ENCODE measurements at regions not wholly inside any gene's neighbourhood (a gene's known extent, or its start where the extent isn't known, plus 50 kb on each side); places are given as distances from the start of the nearest gene placed in this dataset.
"Not testable (repeated sequence)": the region's sequence is repeated elsewhere in the genome, so short reads cannot be mapped to it uniquely, and the experiment has no call there.

DNA sequence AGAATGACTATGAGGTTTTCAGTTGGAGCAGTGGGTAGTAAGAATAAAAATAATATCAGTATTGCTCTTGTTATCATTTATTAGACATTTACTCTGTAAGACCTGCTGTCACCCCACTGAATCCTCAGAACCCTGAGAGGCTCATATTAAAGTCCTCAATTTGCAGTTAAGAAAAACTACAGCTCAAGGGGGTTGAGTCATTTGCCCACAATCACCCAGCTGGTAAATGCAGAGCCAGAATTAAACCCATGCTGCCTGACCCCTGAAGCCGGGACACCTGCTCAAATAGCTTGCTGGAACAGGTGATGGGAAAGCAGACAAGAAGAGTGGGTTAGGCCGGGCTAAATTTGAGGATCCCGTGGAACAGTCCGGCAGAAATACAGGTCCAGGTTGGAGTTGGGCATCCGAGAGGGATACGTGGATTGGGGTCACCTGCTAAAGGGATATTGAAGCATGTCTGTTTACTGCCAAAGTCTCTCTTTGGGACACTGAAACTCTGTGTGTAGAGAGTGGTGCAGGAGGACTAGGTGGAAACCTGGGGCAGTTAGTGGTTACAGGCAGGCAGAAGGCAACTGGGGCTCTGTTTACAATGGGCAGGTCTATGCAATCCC is 344.1 kb downstream of the CDC5L start:
- no peak for FAIRE-seq
- DNase-seq (ENCODE audit: low spot score in 2 of 2): no peak

- DNase-seq (ENCODE audit: low spot score in 2 of 2): no peak
- FAIRE-seq: no peak
Observed at GRCh38 chr6:44732243-44732642, 344.7 kb downstream of the CDC5L start.

DNA sequence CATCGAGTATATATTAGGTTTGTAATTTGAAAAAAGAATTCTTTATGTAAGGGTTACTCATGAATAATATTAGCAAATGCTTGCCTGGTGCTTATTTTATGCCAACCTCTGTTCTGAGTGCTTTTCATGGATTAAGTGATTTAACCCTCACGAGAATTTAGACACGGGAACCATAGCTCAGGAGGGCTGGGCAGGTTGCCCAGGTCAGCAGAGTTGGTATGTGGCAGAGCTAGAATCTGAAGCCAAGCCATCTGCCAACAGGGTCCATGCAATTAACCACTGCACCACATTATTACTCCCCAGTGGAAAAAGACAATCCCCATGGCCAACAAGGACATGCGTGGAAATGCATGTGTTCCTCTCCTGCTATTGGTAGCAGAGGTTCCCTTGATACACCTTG is 345.6 kb downstream of the CDC5L start:
- DNase-seq (ENCODE audit: low spot score in 2 of 2) (no peak), FAIRE-seq (no peak)

- DNase-seq (ENCODE audit: low spot score in 2 of 2) (no peak), FAIRE-seq (no peak)
Observed at GRCh38 chr6:44733868-44734267, 346.4 kb downstream of the CDC5L start.

DNA sequence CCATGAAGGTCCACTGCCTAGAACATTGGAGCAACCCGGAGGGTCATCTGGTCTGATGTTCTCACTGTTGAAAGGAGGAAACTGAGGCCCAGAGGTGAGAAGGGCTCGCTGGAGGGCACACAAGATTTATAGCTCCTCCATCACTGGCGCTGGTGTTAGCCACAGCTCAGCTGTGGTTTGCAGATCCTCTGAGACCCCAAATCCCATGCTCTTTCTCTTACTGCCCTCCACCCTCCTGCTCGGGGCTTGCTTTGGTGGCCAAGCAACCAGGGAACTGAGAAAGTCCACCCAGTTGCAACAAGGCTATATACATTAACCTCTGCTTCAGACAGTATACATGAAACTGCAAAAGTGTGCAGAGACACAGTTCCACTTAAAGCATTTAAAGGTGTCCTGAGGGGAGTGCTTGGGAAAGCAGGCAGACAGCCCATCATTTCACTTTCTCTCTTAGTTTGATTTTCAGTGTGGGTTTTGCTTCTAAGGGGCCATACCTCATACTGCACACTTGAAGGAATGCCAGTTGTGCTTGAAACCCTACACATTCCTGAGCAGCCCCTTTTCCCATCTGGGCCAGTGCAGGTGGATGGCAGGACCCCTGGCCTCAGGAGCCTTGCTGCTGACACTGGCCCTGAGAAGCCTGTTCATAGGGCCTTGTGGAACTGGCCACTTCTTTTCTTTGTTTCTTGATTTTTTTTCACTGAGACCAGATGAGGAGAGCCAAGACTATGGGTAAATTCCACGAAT is 347.6 kb downstream of the CDC5L start:
- no peak for DNase-seq (ENCODE audit: low spot score in 2 of 2)
- FAIRE-seq: no peak

DNA sequence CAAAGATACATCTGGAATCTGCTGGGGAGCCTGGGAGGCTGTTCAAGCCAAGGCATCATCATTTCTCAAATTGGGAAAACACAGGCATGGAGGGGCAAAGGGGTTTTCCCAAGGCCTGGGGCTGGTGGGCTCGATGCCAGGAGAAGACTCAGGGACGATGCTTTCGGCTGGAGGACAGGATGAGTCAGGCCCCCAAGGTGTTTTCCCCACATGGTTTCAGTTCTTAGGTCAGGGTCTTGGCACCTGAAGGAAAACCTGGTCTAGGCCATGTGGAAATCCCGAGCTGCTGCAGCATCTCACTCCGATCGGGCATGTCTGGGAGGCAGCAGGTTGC is 348.1 kb downstream of the CDC5L start:
- DNase-seq (ENCODE audit: low spot score in 2 of 2): no peak
- FAIRE-seq: no peak

DNA sequence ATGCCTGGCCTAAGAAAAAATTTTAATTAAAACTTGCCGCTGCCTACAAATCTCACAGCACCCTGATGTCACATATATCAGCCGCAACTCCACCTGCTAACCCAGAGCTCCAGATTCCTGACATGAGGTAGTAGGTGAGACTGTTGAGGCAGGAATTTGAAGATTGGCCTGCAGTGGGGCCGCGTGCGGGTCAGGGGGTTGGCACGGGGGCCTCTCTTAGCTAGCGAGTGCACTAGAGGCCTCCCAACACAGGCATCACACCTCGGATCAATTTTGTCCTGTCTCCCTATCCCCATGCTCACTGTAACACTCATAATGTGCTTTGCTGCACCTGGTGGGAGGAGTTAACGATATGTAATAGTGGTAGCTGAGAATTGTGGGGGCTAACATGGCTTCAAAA is 349.8 kb downstream of the CDC5L start:
- DNase-seq (ENCODE audit: low spot score in 2 of 2): no peak
- FAIRE-seq: no peak

DNA sequence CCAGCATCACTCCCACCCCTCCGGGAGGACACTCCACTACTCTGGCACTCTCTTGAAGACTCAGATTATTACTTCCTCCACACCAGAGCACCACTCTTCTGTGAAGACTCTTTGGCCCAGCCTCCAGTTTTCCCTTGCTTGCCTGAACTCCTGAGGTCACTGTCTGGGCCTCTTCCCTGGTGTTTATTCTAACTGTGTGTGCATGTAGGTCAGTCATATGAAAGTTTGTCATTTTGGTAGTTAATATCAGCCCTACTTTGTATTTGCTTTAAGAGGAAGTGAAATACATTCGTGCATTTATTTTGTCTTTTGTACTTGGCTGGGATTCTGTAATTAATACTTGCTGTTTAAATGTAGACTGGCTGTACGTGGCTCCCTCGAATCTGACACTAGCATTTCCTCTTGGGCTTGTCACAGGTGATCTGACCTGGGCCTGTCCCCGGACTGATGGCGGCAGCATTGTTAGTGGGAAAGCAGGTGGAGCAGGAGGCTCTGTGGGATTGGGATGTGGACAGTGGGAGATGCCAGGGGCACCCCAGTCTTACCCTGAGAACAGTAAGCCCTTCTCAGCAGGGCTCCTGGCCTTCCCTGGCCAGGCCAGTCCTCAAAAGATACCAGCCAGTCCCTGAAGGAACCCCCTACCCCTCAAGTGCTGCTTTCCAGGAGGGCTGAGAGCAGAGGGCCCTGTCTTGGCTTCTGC is 350.5 kb downstream of the CDC5L start:
- DNase-seq (ENCODE audit: low spot score in 2 of 2) (no peak), FAIRE-seq (no peak)

GRCh38 chr6:44738601-44739146 is 351.2 kb downstream of the CDC5L start:
- no peak for FAIRE-seq
- DNase-seq (ENCODE audit: low spot score in 2 of 2): no peak

DNA sequence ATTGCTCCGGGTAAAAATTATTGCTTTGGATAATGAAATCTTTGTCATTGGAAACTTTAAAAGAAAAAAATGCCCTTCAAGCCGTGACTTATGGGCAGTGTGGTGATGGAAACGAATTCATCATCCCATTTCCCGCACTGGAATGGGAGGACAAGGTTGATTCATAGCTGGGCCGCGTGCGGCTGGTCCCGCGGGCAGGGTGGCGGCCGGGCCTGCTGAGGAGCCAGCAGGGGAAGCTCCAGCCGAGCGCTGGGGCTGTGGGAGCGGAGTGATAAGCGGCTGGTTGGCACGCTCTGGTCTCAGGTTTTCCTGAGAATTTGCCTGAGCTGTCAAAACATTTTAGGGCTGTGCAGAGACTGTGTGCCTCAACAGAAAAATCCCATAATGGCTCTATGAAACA is 351.7 kb downstream of the CDC5L start:
- DNase-seq (ENCODE audit: low spot score in 2 of 2) (no peak), FAIRE-seq (no peak)

DNA sequence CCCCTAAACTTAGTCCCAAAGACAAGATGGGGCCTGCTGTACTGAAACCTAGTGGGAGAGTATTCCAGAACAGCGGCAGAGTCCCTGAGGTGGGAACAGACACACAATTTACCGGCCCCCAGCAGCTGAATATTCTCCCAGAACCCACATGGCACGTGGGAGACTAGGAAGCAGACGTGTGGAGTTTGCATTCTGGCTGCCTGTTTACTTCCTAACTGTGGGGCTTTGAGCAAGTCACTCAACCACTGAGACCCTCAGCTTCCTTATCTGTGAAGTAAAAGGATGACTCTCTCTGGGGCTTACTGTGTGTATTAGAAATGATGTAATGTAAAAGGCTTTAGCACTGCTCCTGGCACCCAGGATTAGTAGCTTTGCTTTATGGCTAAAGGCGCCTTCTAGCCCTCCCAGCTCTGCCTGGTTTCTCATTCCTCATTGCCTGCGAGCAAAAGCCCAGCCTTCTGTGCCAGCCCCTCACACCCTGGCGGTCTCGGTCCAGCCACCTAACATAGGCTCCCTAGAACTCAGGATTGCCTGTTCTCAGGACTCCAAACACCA is 353.1 kb downstream of the CDC5L start:
- no peak for FAIRE-seq
- no peak for DNase-seq (ENCODE audit: low spot score in 2 of 2)

GRCh38 chr6:44742201-44742600 is 354.7 kb downstream of the CDC5L start:
- FAIRE-seq: no peak
- DNase-seq (ENCODE audit: low spot score in 2 of 2): no peak

DNA sequence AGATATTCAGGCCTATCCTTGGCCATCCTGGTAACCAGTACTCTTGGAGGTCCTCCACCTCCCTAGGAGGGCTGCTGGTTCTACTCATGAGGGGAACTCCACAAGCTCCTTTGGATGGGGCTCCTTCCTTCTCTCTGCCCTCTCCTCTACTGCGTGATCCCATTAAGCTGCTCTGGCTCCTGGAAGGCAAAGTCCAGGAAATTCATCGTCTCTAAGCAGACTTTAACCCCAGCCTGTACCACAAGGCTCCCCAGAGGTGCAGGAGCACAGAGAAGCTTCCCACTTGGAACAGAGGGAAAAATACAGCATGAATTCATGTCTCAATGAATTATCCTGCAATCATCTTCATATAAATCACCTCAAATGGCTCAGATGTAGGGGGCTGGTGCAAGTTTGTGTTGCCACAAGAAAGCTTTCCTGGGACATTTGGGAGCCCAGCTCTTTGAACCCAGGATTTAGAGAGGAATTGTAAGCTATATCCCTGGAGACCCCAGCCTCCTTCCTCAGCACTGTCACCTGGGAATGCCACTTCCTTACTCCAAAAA is 355.4 kb downstream of the CDC5L start:
- DNase-seq (ENCODE audit: low spot score in 2 of 2): no peak
- no peak for FAIRE-seq

DNA sequence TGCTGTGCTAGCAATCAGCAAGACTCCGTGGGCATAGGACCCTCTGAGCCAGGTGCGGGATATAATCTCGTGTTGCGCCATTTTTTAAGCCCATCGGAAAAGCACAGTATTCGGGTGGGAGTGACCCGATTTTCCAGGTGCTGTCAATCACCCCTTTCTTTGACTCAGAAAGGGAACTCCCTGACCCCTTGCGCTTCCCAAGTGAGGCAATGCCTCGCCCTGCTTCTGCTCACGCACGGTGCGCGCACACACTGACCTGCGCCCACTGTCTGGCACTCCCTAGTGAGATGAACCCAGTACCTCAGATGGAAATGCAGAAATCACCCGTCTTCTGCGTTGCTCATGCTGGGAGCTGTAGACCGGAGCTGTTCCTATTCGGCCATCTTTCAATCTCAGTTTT is 372.6 kb downstream of the CDC5L start:
- FAIRE-seq; DNase-seq (ENCODE audit: low spot score in 2 of 2): not testable (repeated sequence)

GRCh38 chr6:44761046-44761445 is 373.5 kb downstream of the CDC5L start:
- FAIRE-seq: no peak
- DNase-seq (ENCODE audit: low spot score in 2 of 2): no peak

DNA sequence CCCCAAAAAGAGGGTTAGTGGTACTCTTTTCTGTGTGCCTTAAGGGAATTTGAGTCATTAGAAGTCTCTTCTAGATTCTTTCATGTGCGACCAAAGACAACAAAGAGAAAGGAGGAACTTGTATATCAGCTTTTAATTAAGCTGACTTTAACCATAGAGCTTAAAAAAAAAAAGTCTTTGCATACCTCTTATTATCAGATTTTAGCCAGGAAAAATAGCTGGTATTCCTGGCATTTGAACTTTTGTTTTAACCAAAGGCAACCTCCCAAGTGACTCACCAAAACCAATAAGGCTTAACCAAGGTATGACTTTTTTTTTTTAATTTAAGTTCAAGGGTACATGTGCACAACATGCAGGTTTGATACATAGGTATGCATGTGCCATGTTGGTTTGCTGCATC is 375.0 kb downstream of the CDC5L start:
- DNase-seq (ENCODE audit: low spot score in 2 of 2): no peak
- FAIRE-seq: no peak

DNA sequence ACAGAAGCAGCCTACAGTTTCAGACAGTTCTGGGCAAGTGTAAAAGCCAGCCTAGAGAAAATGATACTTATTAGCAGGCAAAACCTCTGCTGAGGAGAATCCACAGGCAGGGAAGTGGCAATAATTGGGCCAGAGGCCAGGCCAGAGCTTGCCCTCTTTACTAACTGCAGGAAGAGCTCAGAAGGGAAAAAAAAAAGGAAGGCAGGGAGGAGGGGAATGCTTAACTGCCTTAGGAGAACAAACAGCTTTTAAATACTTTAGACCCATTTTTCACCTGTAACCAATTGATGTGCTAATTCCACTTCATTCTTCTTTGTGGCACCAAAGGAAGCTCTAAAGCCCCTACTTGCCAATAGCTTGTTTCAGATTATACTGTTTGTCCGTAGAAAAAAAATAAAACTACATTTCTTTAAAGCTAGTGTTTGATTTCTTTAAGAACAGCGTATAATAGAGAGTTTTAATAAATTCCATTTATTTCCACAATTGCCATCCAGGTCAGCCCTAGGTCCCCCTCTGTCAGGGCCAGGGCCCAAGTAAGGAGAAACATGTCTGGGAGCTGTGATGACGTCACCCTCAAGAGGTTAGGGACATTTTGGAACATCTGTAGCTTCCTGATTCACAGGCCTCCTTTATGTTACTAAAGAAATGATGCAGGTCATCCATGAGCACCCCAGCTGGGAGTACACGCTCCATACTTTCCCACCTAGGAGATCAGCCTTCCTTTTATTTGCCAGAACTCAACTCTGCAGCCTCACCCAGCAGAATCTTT is 384.3 kb downstream of the CDC5L start:
- no peak for FAIRE-seq
- DNase-seq (ENCODE audit: low spot score in 2 of 2): no peak

DNA sequence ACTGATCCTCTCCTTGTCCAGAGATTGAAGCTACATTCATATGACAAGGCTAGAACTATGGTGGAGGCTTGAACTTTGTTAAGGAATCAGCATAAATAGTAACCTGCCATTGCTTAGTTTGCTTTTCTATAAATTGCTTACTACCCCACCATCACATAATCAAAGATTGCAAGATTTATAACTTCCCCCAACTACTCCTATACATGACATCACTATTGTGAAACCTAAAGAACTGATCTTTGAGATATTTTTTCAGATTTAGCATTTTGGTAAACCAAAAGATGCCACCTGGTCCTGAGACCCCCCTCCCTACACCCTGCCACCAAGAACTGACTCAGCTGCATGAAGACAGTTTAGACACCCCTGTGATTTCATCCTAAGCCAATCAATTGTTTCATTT is 385.3 kb downstream of the CDC5L start:
- DNase-seq (ENCODE audit: low spot score in 2 of 2) (no peak), FAIRE-seq (no peak)

- FAIRE-seq (no peak), DNase-seq (ENCODE audit: low spot score in 2 of 2) (no peak)
Observed at GRCh38 chr6:44775121-44775520, 387.6 kb downstream of the CDC5L start.

DNA sequence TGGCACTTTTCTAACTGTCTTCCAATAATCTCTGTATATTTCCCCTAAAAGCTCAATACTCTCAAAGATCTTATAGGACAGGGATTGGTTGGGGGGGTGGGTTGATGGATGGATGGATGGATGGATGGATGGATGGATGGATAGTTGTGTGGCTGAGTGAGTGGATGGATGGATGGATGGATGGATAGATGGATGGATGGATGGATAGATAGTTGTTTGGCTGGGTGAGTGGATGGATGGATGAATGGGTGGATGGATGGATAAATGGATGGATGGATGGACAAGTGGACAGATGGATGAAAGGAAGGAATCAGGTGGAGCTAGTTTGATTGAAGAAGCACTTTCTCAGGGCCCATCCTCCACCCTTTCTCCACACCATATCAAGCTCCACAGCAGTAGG is 388.8 kb downstream of the CDC5L start:
- DNase-seq (ENCODE audit: low spot score in 2 of 2): no peak
- no peak for FAIRE-seq

All from frontal cortex (tissue), 3 donors.